ENCODE measurements at regions not wholly inside any gene's neighbourhood (a gene's known extent, or its start where the extent isn't known, plus 50 kb on each side); places are given as distances from the start of the nearest gene placed in this dataset.

DNA sequence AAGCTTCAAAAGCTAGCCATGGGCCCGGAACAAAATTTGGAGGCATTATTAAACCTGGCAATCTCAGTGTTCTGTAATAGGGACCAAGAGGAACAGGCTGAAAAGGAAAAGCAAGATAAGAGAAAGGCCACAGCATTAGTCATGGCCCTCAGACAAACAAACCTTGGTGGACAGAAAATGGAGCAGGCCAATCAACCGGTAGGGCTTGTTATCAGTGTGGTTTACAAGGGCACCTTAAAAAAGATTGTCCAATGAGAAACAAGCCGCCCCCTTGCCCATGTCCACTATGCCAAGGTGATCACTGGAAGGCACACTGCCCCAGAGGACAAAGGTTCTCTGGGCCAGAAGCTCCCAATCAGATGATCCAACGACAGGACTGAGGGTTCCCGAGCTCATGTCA is 653.9 kb upstream of the TMEM132C start:
- no peak for TF ChIP-seq GATA3 (IDR thresholded peaks at IDR 0.05; ENCODE audit: low read depth, low read length)
- no peak for TF ChIP-seq GATA2 (IDR thresholded peaks at IDR 0.05; ENCODE audit: low read depth, low read length)

Measured in SH-SY5Y (cell line).